GM18502 (cell line): ENCODE measurements at regions not wholly inside any gene's neighbourhood (a gene's known extent, or its start where the extent isn't known, plus 50 kb on each side); places are given as distances from the start of the nearest gene placed in this dataset.
"Not testable (repeated sequence)": the region's sequence is repeated elsewhere in the genome, so short reads cannot be mapped to it uniquely, and the experiment has no call there.

ENCODE experiments used
- ATAC-seq: cut with Tn5 transposase; IDR thresholded peaks from one replicate; pipeline ENCODE4 v1.9.1; 2021; ENCODE audit warnings: mild to moderate bottlenecking; ENCODE audit not compliant: unreplicated experiment, poor library complexity

- ATAC-seq: not testable (repeated sequence)
These were observed 158.4 kb upstream of the ZNF469 start for GRCh38 chr16:88224131-88224898.

GRCh38 chr16:88225640-88226230 is 157.0 kb upstream of the ZNF469 start:
- not testable (repeated sequence) for ATAC-seq

GRCh38 chr16:88226302-88226701 is 156.5 kb upstream of the ZNF469 start:
- ATAC-seq: not testable (repeated sequence)

GRCh38 chr16:88227026-88227721 is 155.6 kb upstream of the ZNF469 start:
- ATAC-seq: not testable (repeated sequence)

GRCh38 chr16:88227722-88228482 is 154.9 kb upstream of the ZNF469 start:
- not testable (repeated sequence) for ATAC-seq

- ATAC-seq: not testable (repeated sequence)
These were observed 154.0 kb upstream of the ZNF469 start for GRCh38 chr16:88228751-88229150.

GRCh38 chr16:88229710-88230109 is 153.0 kb upstream of the ZNF469 start:
- ATAC-seq: not testable (repeated sequence)

- ATAC-seq: not testable (repeated sequence)
These were observed 152.3 kb upstream of the ZNF469 start for GRCh38 chr16:88230276-88230966.

- not testable (repeated sequence) for ATAC-seq
These were observed 151.7 kb upstream of the ZNF469 start for GRCh38 chr16:88230967-88231615.

GRCh38 chr16:88231839-88232238 is 150.9 kb upstream of the ZNF469 start:
- ATAC-seq: not testable (repeated sequence)

- ATAC-seq: not testable (repeated sequence)
These were observed 150.1 kb upstream of the ZNF469 start for GRCh38 chr16:88232401-88233258.

GRCh38 chr16:88233621-88234420 is 148.9 kb upstream of the ZNF469 start:
- not testable (repeated sequence) for ATAC-seq

- ATAC-seq: not testable (repeated sequence)
These were observed 148.1 kb upstream of the ZNF469 start for GRCh38 chr16:88234421-88235271.

GRCh38 chr16:88235691-88236090 is 147.1 kb upstream of the ZNF469 start:
- ATAC-seq: not testable (repeated sequence)

- not testable (repeated sequence) for ATAC-seq
These were observed 146.5 kb upstream of the ZNF469 start for GRCh38 chr16:88236229-88236628.

GRCh38 chr16:88237314-88237713 is 145.4 kb upstream of the ZNF469 start:
- ATAC-seq: not testable (repeated sequence)
